HG03460 (cell line): ENCODE measurements at regions not wholly inside any gene's neighbourhood (a gene's known extent, or its start where the extent isn't known, plus 50 kb on each side); places are given as distances from the start of the nearest gene placed in this dataset.

Experiments used
- ATAC-seq: cut with Tn5 transposase; IDR thresholded peaks from one replicate; pipeline ENCODE4 v1.9.1; 2021; ENCODE audit not compliant: unreplicated experiment

DNA sequence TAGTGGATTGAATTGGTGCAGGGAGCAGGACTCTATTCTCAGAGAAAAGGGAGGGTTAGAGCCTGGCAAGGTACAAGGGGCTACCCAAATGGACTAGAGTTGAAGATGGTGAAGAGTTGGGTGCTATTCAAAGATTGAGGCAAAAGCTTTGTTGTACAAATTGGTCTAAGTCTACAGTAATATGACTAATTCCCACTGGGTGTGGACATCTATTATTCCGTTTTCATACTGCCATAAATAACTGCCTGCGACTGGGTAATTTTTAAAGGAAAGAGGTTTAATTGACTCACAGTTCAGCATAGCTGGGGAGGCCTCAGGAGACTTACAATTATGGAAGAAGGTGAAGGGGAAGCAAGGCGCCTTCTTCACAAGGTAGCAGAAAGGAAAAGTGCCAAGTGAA lies 266.3 kb downstream of the TPBG start:
- ATAC-seq = no peak

DNA sequence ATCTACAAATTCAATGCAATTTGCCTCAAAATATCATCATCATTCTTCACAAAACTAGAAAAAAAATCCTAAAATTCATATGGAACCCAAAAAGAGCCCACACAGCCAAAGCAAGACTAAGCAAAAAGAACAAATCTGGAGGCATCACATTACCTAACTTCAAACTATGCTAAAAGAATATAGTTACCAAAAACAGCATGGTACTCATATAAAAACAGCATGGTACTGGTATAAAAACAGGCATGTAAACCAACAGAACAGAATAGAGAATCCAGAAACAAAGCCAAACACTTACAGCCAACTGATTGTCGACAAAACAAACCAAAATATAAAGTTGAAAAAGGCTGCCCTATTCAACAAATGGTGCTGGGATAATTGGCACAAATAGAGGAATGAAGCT lies 278.1 kb downstream of the TPBG start:
- ATAC-seq = no peak

DNA sequence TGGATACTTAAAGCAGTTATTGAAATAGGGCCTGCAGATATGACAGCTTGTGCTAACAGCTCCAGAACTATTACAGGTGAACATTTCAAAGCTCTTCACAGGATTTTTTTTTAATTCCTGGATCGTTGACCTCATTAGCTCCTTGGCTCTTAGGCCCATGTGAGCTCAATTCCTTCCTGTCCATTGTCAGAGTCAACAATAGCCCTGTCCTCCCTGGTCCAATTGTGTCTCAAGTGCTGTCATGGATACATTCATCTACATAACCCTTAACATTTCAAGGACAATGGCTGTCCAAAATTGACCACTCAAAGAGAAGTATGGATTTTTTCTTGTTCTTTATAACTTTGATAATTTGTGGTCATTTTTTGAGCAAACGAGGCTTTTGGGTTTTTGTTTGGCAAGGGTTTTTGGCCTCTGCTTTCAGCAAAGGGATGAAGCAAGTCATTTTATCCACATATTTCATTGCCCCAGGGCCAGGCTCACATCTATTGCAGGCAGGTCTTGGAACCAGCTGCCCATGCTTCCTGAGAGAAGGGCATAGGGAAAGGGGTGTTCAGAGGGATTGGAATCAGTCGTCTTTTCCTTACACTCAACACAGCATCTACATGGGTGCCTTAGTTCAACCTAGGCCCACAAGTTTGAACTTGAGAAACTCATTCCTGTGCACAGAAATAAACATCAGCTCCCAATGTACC lies 282.1 kb downstream of the TPBG start:
- ATAC-seq = no peak

DNA sequence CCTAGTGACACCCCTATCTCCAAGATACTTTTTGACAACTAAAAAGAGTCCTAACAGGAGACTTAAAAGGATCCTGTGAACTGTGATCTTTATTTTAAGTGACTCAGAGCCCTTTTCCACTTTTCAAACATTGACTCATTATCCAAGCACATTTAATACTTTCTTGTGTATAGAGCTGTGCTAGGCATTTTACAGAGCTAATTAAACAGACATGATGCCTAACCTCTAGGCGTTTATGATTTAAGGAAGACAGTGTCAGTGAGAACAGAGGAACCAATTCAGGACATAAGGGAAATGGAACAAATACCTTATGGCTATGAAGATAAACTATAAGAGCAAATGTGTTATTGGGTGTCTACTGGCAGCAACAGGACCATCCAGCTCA lies 282.6 kb downstream of the TPBG start:
- ATAC-seq = no peak

DNA sequence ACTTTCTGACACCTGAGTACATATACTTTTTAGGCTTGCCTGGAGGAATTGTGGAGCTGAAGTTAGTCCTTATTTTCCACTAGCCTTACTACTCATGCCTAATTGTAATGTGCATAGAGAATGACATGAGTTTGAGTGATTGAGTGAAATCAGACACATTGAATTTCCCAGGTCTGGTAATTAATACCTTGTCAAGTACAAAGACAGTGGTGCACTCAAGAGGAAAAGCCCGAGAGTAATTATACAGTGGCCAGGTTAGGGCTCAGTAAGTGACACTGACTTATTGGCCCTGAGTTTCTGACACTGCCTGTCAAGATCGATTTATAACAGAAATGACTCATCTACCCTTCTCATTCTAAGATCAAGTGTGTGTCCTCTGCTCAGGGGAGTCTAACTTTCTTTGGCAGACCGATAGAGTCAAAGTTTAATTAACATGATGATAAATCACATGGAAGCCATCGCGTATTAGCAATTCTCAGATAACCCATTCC lies 288.3 kb downstream of the TPBG start:
- ATAC-seq = no peak

DNA sequence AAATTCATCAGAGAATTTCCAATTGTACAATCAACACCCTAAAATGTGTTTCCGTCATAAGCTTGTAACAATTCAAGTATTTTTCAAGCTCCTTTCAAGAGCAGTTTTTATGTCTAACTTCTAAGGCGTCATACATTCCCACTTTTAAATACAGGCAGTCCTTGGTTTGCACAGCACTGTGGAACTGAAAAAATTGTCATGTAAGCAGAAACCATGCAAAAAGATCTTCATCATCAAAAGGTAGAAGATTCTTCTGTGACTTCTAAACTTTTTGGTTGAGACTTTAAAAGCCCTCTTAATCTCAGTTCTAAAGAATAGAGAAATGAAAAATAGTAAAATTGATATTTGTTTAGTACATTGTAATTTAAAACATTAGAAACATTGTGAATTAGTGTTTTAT lies 315.6 kb downstream of the TPBG start:
- no peak for ATAC-seq

DNA sequence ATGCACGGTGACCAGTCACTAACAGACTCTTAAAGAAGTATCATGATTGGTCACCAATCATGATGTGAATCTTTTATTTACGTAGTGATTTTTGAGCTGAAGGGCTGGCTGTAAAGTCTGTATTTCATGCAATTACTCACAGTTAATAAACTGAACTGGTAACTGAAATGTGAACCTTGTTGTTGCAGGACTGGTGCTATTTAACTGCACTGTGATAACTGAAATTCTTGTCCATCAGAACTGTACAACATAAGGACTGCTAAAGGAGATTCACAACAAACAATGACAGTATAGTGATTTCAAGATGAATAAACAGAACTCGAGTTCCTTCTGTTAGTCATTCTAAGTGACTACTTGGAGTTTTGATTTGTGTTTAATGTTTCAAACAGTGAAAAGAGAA lies 316.6 kb downstream of the TPBG start:
- no peak for ATAC-seq

DNA sequence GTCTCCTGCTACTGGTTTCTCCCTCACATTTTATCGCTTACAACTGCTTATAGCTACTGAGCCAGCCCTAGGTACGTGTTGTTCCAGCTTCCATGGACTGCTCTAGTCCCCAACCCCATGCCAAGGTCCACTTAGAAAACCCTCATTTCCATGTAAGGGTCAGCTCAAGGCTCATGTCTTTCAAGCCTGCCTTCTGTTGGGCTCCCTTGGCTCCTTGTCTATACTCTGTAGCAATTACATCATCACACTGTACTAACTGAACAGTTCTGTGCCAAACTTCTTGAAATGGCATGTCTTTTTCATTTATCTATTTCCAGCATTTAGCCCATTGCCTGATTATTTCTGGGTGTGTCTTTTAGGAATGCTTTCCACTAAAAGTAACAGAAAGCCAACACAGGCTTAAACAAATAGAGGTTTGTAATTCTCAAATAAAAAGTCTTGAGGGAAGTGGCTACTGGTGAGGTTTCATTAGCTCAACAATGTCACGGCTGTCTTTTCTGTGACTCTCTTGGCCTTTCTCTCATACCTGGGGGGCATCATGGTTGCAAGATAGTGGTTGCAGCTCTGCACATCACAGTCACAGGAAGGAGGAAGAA lies 317.6 kb downstream of the TPBG start:
- ATAC-seq = no peak

DNA sequence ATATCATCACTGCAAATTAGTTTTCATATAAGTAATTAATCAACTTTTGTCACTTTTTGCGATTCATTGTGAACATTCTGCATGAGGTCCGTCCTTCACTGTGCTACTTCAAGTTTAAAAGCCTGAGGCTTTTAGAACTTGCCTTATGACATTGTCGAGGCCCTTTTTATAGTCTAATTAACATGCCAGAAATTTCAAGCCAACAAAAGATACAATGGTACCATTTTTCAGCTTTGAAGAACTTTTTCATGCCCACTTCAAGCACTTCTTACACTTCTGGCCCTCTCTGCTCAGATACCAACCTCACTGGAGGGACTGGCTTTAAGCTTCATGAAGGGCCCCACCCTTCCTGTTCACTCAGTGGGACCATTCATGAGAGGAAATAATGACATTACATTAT lies 323.1 kb downstream of the TPBG start:
- ATAC-seq = no peak

DNA sequence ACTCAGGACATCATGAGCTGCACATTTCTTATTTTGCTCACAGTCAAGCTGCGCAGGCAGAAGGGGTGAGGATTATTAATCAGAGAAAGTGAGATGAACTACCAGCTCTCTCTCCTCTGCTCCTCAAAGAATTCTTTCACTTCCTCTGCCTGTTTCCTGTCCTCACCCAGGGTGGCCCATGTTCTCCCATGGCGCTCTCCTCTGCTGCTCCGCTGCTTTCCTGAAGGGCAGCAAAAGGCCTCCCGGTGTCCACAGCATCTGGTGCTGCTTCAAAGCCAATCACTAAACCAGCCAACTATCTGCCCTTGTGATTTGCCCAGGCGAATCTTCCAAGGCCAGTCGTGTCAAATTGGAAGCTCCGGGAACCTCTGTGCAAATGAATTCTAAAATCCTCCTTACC lies 324.2 kb downstream of the TPBG start:
- ATAC-seq = no peak

DNA sequence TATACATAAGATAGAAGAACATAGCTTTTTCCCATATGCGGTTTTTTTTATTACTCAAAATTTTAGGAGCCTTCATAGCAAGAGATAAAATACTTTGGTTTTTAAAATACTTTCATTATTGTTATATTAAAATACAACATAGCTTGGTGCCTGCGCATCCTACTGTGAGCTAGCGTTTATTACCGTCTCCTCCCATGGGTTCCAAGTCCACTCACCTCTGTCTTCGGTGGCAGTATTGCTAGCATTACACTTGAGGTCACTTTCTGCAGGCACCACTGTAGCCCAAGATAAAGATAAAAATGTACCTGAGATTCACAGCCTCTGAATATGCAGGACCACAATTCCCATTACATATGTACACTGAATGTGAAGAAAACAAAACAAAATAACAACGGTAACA lies 326.7 kb downstream of the TPBG start:
- ATAC-seq = no peak

DNA sequence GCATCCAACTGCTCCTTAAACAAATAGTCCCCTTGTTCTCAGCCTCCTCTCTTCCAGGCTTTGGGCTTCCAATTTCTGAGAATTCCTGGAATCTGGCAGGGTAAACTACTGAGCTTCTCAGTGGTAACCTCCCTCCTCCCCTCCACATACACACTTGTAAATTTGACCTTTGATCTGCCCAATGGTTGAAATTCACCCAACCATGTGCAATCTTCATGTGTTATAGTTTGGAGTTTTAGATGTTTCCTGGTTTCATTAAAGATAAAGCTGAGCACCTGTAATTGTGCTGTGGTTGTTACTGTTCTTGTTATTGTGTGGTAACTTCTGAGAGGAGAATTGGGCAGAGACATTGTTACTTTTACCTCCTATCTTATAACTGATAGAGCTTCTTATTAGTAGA lies 328.4 kb downstream of the TPBG start:
- ATAC-seq = no peak

DNA sequence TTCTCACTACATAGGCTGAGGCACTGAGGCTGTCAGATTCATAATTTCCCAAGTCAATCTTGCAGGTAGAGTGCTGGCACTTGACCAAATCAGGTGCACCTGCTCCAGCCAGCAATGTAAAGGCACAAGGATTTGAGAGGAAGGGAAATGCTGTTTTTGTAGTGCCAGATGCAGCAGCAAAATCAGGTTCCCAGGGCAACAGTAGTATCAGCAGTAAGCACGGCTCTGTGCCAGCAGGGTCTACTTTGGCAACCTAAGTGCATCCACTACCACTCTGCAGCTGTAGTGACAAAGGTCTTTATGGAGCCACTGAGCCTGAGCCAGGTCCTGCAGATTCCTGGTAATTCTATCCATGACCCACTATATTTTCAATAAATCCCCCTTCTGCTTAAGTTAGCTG lies 329.5 kb downstream of the TPBG start:
- ATAC-seq = no peak

DNA sequence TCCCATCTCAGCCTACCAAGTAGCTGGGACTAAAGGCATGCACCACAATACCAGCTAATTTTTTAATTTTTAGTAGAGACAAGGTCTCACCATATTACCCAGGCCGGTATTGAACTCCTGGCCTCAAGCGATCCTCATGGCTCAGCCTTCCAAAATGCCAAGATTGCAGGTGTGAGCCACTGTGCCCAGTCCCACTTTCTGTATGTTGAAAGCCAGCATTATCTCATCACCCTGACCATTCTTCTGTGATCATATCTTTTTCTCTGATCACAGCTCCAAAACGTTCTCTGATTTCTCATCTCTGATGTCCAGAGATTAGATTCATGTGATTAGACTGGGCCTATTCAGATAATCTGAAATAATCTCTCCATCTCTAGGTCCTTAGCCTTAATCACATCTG lies 337.7 kb downstream of the TPBG start:
- ATAC-seq = no peak

DNA sequence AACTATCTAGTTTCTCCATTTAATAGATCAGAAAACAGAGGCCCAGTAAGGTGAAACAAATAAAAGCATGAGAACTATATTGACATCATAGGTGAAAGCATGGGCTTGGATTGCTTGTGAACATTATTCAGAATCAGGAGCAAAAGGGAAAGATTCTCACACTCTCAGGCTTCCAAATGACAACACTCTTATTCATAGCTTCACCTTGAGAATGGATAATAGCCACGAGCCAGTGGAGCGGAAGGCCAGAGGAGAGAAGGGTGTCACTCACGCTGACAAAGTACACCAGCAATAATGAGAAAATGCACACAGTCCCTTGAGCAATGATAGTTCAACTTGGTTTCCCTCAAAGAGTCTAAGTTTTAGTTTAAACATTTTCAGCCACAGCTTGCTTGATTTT lies 339.0 kb downstream of the TPBG start:
- ATAC-seq = no peak

DNA sequence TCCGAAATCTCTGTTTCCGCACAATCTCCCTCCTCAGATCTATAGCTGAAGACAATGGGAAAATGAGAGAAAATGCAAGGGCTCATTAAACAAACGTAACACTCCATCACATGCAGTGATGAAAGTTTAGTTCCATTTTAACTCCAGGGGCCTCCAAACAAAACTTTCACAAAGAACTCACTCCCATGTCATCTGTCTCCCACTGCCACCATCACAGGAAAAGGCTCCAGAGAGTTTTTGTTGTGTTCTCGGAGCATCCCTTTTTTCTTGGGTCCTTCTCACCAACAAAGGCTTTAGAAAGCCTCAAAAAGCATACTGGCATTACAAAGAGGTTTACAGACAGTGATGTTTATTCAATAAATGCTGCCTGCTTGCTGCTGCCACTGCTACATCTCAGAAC lies 339.6 kb downstream of the TPBG start:
- ATAC-seq = no peak

DNA sequence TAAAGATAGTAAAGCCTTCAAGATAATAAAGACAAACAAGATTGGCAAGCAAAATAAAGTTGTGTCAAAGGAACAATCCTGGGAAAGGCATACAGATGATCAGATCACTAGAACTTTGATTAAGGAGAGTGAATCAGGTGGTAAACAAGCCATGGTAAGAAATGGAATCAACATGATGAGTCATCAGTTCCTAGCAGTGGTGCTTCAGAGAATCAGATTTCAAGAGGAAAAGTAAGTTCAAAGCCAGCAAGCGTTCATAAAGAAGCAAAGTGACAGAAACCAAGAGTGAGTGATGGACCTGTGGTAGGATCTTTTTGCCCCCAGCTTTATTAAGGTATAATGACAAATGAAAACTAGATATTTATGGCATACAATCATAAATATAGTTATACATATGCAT lies 340.4 kb downstream of the TPBG start:
- no peak for ATAC-seq

DNA sequence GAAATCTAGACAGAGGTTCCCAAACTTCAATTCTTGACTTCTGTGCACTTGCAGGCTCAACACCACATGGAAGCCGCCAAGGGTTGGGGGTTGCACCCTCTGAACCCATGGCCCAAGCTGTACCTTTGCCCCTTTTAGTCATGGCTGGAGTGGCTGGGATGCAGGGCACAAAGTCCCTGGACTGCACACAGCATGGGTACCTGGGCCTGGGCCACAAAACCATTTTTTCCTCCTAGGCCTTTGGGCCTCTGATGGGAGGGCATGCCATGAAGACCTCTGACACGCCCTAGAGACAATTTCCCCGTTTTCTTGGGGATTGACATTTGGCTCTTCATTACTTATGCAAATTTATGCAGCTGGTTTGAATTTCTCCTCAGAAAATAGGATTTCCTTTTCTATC lies 342.0 kb downstream of the TPBG start:
- no peak for ATAC-seq

DNA sequence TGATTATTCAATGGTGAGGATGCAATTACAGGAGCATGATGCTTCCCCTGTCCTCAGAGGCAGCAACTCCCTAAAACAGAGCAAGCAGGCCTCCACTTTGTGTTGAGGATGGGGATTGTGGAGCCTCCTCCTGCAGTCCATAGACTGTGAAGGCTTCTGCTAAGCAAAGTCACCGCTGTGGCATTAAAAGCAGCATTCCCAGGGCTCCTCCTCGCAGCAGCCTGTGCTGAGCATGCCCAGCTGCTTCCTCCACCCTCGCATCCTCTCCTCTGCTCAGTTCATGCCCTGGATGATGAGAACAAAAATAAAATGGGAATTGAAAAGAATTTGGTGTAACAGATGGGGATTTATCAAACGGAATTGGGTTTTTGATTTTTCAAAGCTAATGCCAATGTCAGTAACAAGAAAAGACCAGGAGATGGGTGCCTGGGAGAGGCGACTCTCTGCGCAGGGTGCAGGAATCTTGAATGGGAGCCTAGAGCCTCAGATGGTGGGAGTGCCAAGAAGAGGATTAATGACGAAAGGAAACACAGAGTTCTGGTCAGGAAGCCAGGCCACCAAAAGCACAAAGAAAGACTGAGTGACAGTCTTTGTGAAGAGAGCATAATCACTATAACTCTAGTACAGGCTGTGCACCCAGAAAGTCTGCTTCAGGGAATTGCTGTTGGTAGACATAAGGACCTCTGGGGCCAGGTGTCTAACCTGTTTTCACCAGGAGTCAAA lies 347.6 kb downstream of the TPBG start:
- ATAC-seq = no peak

DNA sequence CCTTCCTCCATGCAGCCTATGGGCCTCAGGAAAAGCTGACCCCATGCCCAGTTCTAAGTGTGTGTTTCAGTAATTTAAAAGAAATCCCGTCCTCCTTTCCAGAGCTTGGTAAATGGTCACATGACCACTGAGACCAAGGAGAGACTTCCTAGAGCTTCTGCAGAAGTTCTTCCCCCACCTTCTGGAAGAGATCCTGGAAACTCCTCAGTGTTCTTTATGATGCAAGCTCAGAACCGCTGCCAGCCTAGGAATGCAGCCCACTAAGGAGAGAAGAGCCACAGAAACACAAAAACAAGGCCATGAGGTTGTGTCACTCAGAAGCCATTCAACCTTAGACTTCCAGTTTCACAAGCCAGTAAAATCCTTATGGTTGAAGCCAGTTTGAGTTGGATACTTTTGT lies 348.4 kb downstream of the TPBG start:
- no peak for ATAC-seq

DNA sequence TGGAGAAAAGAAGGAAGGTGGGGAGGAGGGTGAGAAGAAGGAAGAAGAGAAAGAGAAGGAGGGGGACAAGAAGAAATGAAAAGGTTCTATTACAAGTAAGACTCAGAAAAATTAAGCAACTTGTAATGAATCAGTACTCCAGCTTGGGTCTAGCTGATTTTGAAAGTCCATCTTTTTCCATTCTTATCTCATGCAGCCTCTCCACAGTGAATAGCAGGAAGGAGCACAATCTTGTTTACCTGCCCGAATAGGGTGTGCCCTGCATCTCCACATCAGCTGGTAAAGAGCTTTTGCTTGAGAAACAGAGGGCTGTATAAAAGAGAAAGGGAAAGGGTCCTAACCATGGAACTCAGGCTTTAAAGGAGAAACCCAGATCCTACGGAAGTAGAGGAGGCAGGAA lies 348.8 kb downstream of the TPBG start:
- no peak for ATAC-seq

DNA sequence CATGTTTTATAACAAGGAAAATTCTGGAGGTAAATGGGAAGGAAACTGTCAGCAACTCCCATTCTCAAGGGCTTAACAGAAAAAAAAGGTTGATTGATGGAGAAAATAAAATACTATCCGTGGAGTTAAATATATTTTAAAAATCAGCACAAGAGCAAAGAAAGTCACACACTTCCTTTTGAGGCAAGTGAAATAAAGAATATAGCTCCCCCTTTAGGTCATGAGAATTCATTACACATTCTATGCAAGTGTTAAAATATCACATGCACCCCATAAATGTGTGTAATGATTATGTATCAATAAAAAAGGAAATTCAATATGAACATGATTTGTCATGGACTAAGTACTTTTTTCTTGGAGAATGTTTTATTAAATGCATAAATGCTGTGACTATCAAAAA lies 349.2 kb downstream of the TPBG start:
- ATAC-seq = no peak
